ENCODE measurements at regions not wholly inside any gene's neighbourhood (a gene's known extent, or its start where the extent isn't known, plus 50 kb on each side); places are given as distances from the start of the nearest gene placed in this dataset.

GRCh38 chr15:69575387-69575786 lies 122.8 kb downstream of the RPLP1 start:
- WGBS, 2 experiments (ENCODE audit: extremely low coverage in 2 of 2, insufficient read length in 1 of 2) = 83% methylated on average over 1 of the region's 6 CpGs; no CpG with 5 or more reads in 1 of the 2 experiments
- no peak for TF ChIP-seq MAZ (IDR thresholded peaks at IDR 0.05; ENCODE audit: borderline replicate concordance, low read depth, low read length)
- no peak for DNase-seq
- Histone ChIP-seq H2AK5ac (ENCODE audit: low read depth, low read length) (no peak overlapping the region), H3K14ac (replicated peaks; ENCODE audit: low read depth, low read length) (no peak overlapping the region), H2BK5ac (ENCODE audit: low read depth, low read length, poor library complexity, severe bottlenecking) (no peak overlapping the region), H2AK9ac (replicated peaks; ENCODE audit: low read depth, low read length, poor library complexity) (no peak overlapping the region), H3K18ac (ENCODE audit: low read depth, low read length) (no peak overlapping the region), H3K23ac (ENCODE audit: low read depth, low read length) (no peak overlapping the region), H3K4me1 (ENCODE audit: control insufficient read depth, insufficient read depth, low read length) (no peaks in the 10 kb centered on the region), H2BK120ac (ENCODE audit: low read depth, low read length) (no peak overlapping the region), H4K8ac (ENCODE audit: low read depth in 2 of 2, low read length in 2 of 2) (no peak overlapping the region), H3K9me1 (ENCODE audit: insufficient read depth, low read length) (no peaks in the 10 kb centered on the region), H3K27ac (ENCODE audit: insufficient read depth, low read length) (no peak overlapping the region), H4K91ac (ENCODE audit: insufficient read depth, low read depth, low read length) (no peak overlapping the region), H4K5ac (ENCODE audit: low read depth, low read length) (no peak overlapping the region), H3K9me3 (ENCODE audit: control insufficient read depth, insufficient read depth, low read length) (no peaks in the 10 kb centered on the region), H2AFZ (replicated peaks; ENCODE audit: low read length, poor library complexity) (no peak overlapping the region), H3K36me3 (ENCODE audit: control insufficient read depth, insufficient read depth, low read length) (no peaks in the 10 kb centered on the region), H3K79me1 (ENCODE audit: low read depth in 1 of 2, low read length in 2 of 2) (no peaks in the 10 kb centered on the region), H3K4me3 (ENCODE audit: insufficient read depth, low read depth, low read length) (no peak overlapping the region), H3K4me2 (ENCODE audit: low read depth, low read length) (no peak overlapping the region), H2BK20ac (ENCODE audit: low read depth, low read length) (no peak overlapping the region), H3K56ac (ENCODE audit: extremely low read depth, insufficient read depth, low read length) (no peak overlapping the region), H3K9ac (ENCODE audit: low read depth, low read length) (no peak overlapping the region), H3K4ac (ENCODE audit: low read depth, low read length) (no peak overlapping the region), H2BK15ac (ENCODE audit: low read depth, low read length) (no peak overlapping the region), H4K20me1 (ENCODE audit: insufficient read depth, low read length) (no peaks in the 10 kb centered on the region), H3K27me3 (ENCODE audit: control insufficient read depth, insufficient read depth, low read length) (peaks cover 65% of the 10 kb centered on the region)
- no peak for ATAC-seq (ENCODE audit: low read depth)
- CTCF ChIA-PET = interaction anchor here (0.8 kb wide), 1 partner anchor 12 kb away, joined by 3 read pairs; no protein-coding TSS in a partner anchor
- POLR2A ChIA-PET (ENCODE audit: unreplicated experiment) = no interaction called here
- BruUV-seq (replicated peaks) = no TSS peak
- in situ Hi-C loops (cut with MboI; ENCODE audit: low sequenced_read_pairs) (loop anchor here (10.0 kb wide), 1 partner anchor 909 kb away; no protein-coding TSS in a partner anchor), dilution Hi-C loops (cut with HindIII; ENCODE audit: low sequenced_read_pairs, unreplicated experiment) (no loop called here), intact Hi-C loops (cut with micrococcal nuclease) (loop anchor here (5.0 kb wide), 1 partner anchor 787 kb away; no protein-coding TSS in a partner anchor)
